BJ (cell line): ENCODE measurements at regions not wholly inside any gene's neighbourhood (a gene's known extent, or its start where the extent isn't known, plus 50 kb on each side); places are given as distances from the start of the nearest gene placed in this dataset.
"Not testable (repeated sequence)": the region's sequence is repeated elsewhere in the genome, so short reads cannot be mapped to it uniquely, and the experiment has no call there.

Source experiments
- CTCF ChIA-PET: fragments of 350-600 bp; formaldehyde crosslinking; extraction: SDS; loops from one replicate; lab custom pipeline; 2021; ENCODE audit warnings: antibody characterized with exemption, inconsistent platforms; lab: Yijun Ruan, JAX
- POLR2A ChIA-PET: fragments of 300-600 bp; sonication (Branson Sonifier 250); formaldehyde crosslinking; extraction: SDS; loops from one replicate; lab custom pipeline; 2021; ENCODE audit warnings: antibody characterized with exemption; lab: Charles Lee
- DNase-seq: peaks from one replicate; pipeline ENCODE4 v3.0.0-alpha.2; 2011; ENCODE audit warnings: low read depth
- H3K27me3 ChIP-seq: 2 replicates; pipeline ENCODE4 v1.6.0; 2011; ENCODE audit warnings: low read length; ENCODE audit not compliant: control insufficient read depth, insufficient read depth
- H3K36me3 ChIP-seq: 2 replicates; pipeline ENCODE4 v1.5.1; 2011; ENCODE audit warnings: low read length; ENCODE audit not compliant: control insufficient read depth, insufficient read depth
- H3K4me3 ChIP-seq: 2 replicates; pipeline ENCODE4 v1.5.1; 2011; ENCODE audit warnings: low read depth, mild to moderate bottlenecking, control low read depth, low read length
- TF ChIP-seq, protein P1 (sequence below): IDR thresholded peaks from 2 replicates; pipeline ENCODE4 v1.5.1; 2011; ENCODE audit warnings: low read depth, mild to moderate bottlenecking, control low read depth, inconsistent platforms, low read length, moderate library complexity; ENCODE audit not compliant: insufficient read depth

DNA sequence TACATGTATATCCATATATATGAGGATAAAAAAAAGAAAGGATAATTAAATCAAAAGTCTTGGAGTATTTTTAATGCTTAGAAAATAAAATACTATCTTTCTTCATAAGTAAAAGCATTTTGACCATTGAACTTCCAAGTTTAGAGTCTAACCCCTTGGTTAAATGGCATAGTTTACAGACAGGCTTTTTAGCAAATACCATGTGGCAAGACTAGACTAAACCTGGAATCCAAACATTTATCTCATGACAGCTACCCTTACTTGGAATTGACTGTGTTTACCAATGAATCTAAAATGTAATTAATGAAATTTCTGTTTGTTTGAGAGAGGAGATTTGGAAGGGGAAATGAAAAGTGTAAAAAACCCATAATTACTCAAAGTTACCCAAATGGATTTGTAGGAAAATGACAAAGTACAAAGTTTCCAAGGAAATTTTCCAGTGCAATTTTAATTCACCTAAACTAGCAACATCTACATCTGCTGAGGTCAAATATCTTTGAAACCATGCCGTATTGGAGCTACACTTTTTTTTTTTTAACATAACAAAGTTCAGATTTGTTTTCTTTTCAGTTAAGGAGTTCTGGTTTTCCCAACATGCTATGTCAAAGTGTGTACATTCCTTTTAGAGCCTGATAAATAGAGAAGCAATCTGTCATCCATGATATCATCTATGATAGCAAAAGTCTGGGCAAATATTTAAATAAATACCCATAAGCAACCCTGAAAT is 272.1 kb upstream of the DAB2 start:
- H3K27me3 ChIP-seq, result no peaks in the 10 kb centered on the region
- ChIA-PET CTCF (interaction anchor here (1.3 kb wide), 1 partner anchor 12 kb away, joined by 3 read pairs; no protein-coding TSS in a partner anchor), POLR2A (no interaction called here)
- TF ChIP-seq, protein P1, sequence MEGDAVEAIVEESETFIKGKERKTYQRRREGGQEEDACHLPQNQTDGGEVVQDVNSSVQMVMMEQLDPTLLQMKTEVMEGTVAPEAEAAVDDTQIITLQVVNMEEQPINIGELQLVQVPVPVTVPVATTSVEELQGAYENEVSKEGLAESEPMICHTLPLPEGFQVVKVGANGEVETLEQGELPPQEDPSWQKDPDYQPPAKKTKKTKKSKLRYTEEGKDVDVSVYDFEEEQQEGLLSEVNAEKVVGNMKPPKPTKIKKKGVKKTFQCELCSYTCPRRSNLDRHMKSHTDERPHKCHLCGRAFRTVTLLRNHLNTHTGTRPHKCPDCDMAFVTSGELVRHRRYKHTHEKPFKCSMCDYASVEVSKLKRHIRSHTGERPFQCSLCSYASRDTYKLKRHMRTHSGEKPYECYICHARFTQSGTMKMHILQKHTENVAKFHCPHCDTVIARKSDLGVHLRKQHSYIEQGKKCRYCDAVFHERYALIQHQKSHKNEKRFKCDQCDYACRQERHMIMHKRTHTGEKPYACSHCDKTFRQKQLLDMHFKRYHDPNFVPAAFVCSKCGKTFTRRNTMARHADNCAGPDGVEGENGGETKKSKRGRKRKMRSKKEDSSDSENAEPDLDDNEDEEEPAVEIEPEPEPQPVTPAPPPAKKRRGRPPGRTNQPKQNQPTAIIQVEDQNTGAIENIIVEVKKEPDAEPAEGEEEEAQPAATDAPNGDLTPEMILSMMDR, result no peak
- DNase-seq, result no peak
- H3K4me3 ChIP-seq, result no peak overlapping the region
- no peaks in the 10 kb centered on the region for H3K36me3 ChIP-seq

DNA sequence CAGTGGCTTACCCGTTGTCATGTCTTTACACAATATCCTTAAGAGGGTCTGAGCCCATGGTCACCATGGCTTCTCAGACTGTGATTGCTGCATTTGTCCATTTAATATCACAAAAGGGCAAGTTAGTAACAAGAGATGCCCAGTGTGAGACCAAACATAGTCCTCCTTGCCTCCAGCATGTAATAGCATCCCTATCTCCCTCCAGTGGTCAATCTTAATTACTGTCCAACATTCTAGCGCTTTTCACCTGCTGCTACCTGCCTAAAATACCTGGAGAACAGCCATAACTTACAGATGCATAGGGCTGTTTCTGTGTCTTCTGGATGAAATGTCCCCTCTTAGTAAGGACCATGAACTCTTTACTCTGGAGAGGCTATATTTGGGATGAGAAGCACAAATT is 267.2 kb upstream of the DAB2 start:
- DNase-seq, result no peak
- POLR2A ChIA-PET, result no interaction called here
- TF ChIP-seq, protein P1, result no peak

DNA sequence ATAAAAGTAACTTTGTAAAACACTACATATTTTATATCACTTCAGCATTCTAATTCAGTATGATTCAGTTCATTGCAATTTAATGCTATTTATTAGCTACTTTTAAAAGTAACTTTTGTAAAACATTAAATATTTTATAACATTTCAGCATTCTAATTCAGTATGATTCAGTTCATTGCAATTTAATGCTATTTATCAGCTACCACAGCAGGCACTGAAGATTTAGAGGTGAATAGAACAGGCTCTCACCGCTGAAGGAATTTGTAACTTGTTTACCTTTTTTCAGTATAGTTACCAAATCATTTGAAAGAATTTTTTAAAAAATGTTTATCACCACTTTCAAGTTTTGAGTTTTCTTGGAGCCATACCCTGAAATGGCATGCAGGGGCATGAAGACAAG is 266.4 kb upstream of the DAB2 start:
- no peak for DNase-seq
- no peak overlapping the region for H3K4me3 ChIP-seq
- ChIA-PET POLR2A (no interaction called here), CTCF (no interaction called here)
- no peaks in the 10 kb centered on the region for H3K36me3 ChIP-seq
- H3K27me3 ChIP-seq, result no peaks in the 10 kb centered on the region
- TF ChIP-seq, protein P1, result no peak

More for the DNA sequence above, 267.2 kb upstream of the DAB2 start:
- Histone ChIP-seq H3K36me3 (no peaks in the 10 kb centered on the region), H3K4me3 (no peak overlapping the region), H3K27me3 (no peaks in the 10 kb centered on the region)
- CTCF ChIA-PET, result no interaction called here

DNA sequence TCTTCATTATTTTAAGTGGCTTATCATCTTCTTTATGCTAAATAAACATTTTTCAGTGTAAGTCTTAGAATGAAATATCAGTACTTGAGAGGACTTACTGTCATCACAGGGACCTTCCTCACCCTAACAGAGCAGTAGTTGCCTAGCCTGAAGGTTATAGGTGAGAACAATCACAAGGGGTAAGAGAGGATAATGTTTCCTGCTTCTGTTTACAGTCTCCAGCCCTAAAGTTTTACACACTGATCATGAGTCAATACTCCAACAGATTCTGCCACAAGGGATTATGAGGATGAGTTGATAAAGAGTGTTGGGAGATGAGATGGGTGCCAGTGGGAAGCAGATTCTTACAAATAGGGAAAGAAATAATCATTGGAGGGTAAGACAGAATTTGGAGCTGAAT is 265.1 kb upstream of the DAB2 start:
- POLR2A ChIA-PET, result no interaction called here
- no peak overlapping the region for H3K4me3 ChIP-seq
- H3K27me3 ChIP-seq, result no peaks in the 10 kb centered on the region
- TF ChIP-seq, protein P1, result no peak
- no peak for DNase-seq
- CTCF ChIA-PET, result no interaction called here
- no peaks in the 10 kb centered on the region for H3K36me3 ChIP-seq

DNA sequence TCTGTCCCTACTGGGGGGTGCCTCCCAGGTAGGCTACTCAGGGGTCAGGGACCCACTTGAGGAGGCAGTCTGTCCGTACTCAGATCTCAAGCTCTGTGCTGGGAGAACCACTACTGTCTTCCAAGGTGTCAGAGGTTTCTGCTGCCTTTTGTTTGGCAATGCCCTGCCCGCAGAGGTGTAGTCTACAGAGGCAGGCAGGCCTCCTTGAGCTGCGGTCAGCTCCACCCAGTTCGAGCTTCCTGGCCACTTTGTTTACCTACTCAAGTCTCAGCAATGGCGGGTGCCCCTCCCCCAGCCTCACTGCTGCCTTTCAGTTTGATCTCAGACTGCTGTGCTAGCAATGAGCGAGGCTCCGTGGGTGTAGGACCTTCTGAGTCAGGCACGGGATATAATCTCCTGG is 263.1 kb upstream of the DAB2 start:
- H3K27me3 ChIP-seq, DNase-seq, POLR2A ChIA-PET, H3K36me3 ChIP-seq, CTCF ChIA-PET, H3K4me3 ChIP-seq: not testable (repeated sequence)

DNA sequence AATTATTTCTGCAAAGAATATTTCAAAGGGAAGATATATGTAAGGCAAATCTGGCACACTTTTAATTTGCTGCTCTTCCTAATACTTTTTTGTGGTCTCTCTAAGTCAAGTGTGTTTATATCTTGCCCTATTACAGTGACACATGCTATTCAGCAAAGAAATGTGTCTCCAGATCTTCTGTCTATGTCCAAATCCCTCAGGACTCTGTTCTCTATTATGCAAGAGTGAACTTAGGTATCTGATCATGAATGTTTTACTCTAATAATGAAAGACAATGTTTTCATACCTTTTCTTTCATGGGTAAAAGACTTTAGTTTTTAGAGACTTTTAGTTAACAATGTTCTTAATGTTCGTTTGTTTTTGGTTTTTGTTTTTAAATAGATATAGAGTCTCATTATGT is 255.4 kb upstream of the DAB2 start:
- ChIA-PET CTCF (no interaction called here), POLR2A (no interaction called here)
- H3K27me3 ChIP-seq, result no peaks in the 10 kb centered on the region
- H3K4me3 ChIP-seq, result no peak overlapping the region
- TF ChIP-seq, protein P1, result no peak
- H3K36me3 ChIP-seq, result no peaks in the 10 kb centered on the region
- DNase-seq, result no peak
